Caco-2 (cell line): ENCODE measurements at regions not wholly inside any gene's neighbourhood (a gene's known extent, or its start where the extent isn't known, plus 50 kb on each side); places are given as distances from the start of the nearest gene placed in this dataset.

Experiments
- BruUV-seq: library from RNA; stranded (reverse); fragments of 400-500 nt; replicated peaks from 2 replicates; lab custom pipeline; 2021; lab: Mats Ljungman, UMichigan
- CTCF ChIA-PET: fragments of 300-600 bp; sonication (Branson Sonifier 250); formaldehyde crosslinking; loops from one replicate; lab custom pipeline; 2022; ENCODE audit warnings: antibody characterized with exemption; lab: Charles Lee
- POLR2A ChIA-PET: fragments of 300-600 bp; sonication (Branson Sonifier 250); formaldehyde crosslinking; loops from one replicate; lab custom pipeline; 2022; ENCODE audit warnings: antibody characterized with exemption; lab: Charles Lee
- DNase-seq, 2 experiments: peaks; one replicate each; pipeline versions ENCODE4 v3.0.0 to v3.0.0-alpha.2; 2020 to 2022
- H3K27me3 ChIP-seq: replicated peaks from 2 replicates; pipeline ENCODE4 v1.6.0; 2011; ENCODE audit warnings: low read length; ENCODE audit not compliant: control insufficient read depth, insufficient read depth
- H3K36me3 ChIP-seq: 2 replicates; pipeline ENCODE4 v1.5.1; 2011; ENCODE audit warnings: low read length; ENCODE audit not compliant: control insufficient read depth, insufficient read depth
- H3K4me1 ChIP-seq: fragments of 250-450 bp; sonication (Bioruptor Pico); 2 replicates; pipeline ENCODE4 v1.5.1; 2020; ENCODE audit warnings: mild to moderate bottlenecking
- H3K4me3 ChIP-seq: 2 replicates; pipeline ENCODE4 v1.5.1; 2011; ENCODE audit warnings: low read depth, mild to moderate bottlenecking, control low read depth, low read length
- H3K9me3 ChIP-seq: fragments of 250-450 bp; sonication (Bioruptor Pico); 2 replicates; pipeline ENCODE4 v1.5.1; 2020; ENCODE audit warnings: mild to moderate bottlenecking, moderate library complexity
- H3K27ac Mint-ChIP-seq: one replicate; pipeline ENCODE4 v1.8.0; 2022; ENCODE audit warnings: mixed read lengths; ENCODE audit not compliant: unreplicated experiment
- H3K27me3 Mint-ChIP-seq: one replicate; pipeline ENCODE4 v1.8.0; 2022; ENCODE audit warnings: mixed read lengths; ENCODE audit not compliant: insufficient read depth, unreplicated experiment
- H3K36me3 Mint-ChIP-seq: one replicate; pipeline ENCODE4 v1.8.0; 2022; ENCODE audit warnings: mild to moderate bottlenecking, mixed read lengths; ENCODE audit not compliant: insufficient read depth, unreplicated experiment
- H3K4me1 Mint-ChIP-seq: one replicate; pipeline ENCODE4 v1.8.0; 2022; ENCODE audit warnings: low read depth, mixed read lengths; ENCODE audit not compliant: unreplicated experiment
- H3K4me3 Mint-ChIP-seq: one replicate; pipeline ENCODE4 v1.8.0; 2022; ENCODE audit warnings: mild to moderate bottlenecking, moderate library complexity, mixed read lengths; ENCODE audit not compliant: unreplicated experiment
- H3K9me3 Mint-ChIP-seq: one replicate; pipeline ENCODE4 v1.8.0; 2022; ENCODE audit warnings: mixed read lengths; ENCODE audit not compliant: unreplicated experiment
- intact Hi-C: fragments of 100-400 bp; cut with micrococcal nuclease; formaldehyde crosslinking; loops from one replicate; pipeline ENCODE4 v1.10.0; 2022; ENCODE audit not compliant: unreplicated experiment
- TF ChIP-seq, protein P1 (sequence below), 2 experiments: fragments of 200-600 bp in 1 of 2; IDR thresholded peaks; 1 replicate in 1 of 2; 2 replicates in 1 of 2; pipeline versions ENCODE4 v1.5.1 to v1.8.0; 2011 to 2022; ENCODE audit warnings: antibody characterized with exemption in 1 of 2, control low read depth in 1 of 2, inconsistent platforms in 1 of 2, low read depth in 1 of 2, low read length in 1 of 2, mild to moderate bottlenecking in 1 of 2, moderate library complexity in 1 of 2; ENCODE audit not compliant: insufficient read depth in 1 of 2, severe bottlenecking in 1 of 2, unreplicated experiment in 1 of 2

DNA sequence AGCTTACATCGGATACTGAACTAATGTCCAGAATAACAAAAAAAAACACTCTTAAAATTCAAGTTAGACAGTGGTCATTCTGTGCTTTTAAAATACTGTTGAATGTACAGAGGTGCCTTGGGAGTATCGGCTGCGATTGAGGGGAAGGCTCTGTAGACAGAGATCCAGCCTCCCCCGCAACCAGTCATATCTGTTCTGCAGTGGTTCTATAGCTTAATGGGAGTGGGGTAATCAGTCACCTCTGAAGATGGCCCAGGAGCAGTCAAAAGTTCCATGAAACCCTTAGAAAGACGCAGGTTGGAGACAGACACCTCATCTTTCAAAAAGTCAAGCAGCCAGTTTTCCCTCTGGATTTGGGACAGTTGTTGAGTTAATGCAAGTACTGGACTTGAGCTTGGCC is 1486.6 kb upstream of the TMEM132C start:
- Mint-ChIP-seq H3K27me3 (peaks cover 4% of the 10 kb centered on the region), H3K4me3 (no peak overlapping the region), H3K36me3 (no peaks in the 10 kb centered on the region), H3K4me1 (no peaks in the 10 kb centered on the region), H3K9me3 (no peaks in the 10 kb centered on the region), H3K27ac (no peak overlapping the region)
- intact Hi-C loops = no loop called here
- Histone ChIP-seq H3K4me1 (no peaks in the 10 kb centered on the region), H3K9me3 (no peaks in the 10 kb centered on the region), H3K4me3 (no peak overlapping the region), H3K27me3 (no peaks in the 10 kb centered on the region), H3K36me3 (no peaks in the 10 kb centered on the region)
- ChIA-PET CTCF (no interaction called here), POLR2A (no interaction called here)
- no peak for DNase-seq
- TF ChIP-seq, protein P1, sequence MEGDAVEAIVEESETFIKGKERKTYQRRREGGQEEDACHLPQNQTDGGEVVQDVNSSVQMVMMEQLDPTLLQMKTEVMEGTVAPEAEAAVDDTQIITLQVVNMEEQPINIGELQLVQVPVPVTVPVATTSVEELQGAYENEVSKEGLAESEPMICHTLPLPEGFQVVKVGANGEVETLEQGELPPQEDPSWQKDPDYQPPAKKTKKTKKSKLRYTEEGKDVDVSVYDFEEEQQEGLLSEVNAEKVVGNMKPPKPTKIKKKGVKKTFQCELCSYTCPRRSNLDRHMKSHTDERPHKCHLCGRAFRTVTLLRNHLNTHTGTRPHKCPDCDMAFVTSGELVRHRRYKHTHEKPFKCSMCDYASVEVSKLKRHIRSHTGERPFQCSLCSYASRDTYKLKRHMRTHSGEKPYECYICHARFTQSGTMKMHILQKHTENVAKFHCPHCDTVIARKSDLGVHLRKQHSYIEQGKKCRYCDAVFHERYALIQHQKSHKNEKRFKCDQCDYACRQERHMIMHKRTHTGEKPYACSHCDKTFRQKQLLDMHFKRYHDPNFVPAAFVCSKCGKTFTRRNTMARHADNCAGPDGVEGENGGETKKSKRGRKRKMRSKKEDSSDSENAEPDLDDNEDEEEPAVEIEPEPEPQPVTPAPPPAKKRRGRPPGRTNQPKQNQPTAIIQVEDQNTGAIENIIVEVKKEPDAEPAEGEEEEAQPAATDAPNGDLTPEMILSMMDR (IDR thresholded peaks at IDR 0.05; ENCODE audit: insufficient read depth in 1 of 2, low read depth in 1 of 2, low read length in 1 of 2, severe bottlenecking in 1 of 2, unreplicated experiment in 1 of 2) = no peak
- no TSS peak for BruUV-seq

DNA sequence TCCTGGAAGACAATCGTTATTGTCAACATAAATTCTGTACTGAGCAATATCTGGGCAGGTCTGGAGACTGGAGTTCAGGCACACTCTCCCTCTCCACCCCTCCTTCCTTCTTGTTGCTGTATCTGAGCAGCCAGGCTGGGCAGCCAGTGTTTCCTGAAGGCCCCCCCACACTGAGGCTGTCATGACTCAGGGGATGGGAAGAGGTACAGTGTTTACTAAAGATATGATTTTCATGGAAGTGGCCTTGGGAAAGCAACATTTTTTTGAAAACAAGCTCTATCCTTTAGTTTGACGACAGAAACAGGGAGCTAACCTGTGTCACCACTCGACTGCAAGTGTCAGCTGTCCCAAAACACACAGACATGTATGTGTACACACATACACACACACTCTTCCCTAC is 1485.4 kb upstream of the TMEM132C start:
- H3K9me3 Mint-ChIP-seq = no peaks in the 10 kb centered on the region
- POLR2A ChIA-PET = no interaction called here

DNA sequence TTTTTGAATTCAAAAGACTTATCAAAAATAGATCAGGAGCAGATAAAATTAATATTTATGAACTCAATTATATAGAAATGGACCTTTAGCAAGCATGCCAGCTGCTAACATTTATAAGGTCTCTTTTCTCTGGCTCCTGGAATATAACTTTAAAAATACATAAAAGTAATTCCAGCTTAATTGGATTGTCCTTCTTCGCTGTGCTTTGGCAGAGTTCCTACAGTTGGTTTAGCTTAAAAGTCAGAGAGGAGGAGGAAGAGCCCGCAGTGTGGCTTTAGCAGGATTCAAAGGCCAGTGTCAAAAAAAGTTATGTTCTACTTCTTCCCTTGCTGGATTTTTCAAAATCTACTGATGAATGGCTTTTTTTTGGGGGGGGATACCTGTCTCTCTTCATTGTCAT is 1484.9 kb upstream of the TMEM132C start:
- no peaks in the 10 kb centered on the region for H3K9me3 Mint-ChIP-seq

More for the DNA sequence above, 1485.4 kb upstream of the TMEM132C start:
- Histone ChIP-seq H3K9me3 (no peaks in the 10 kb centered on the region), H3K27me3 (no peaks in the 10 kb centered on the region), H3K4me1 (no peaks in the 10 kb centered on the region), H3K36me3 (no peaks in the 10 kb centered on the region), H3K4me3 (no peak overlapping the region)
- Mint-ChIP-seq H3K4me3 (no peak overlapping the region), H3K36me3 (no peaks in the 10 kb centered on the region), H3K4me1 (no peaks in the 10 kb centered on the region), H3K27ac (no peak overlapping the region), H3K27me3 (peaks cover 4% of the 10 kb centered on the region)
- TF ChIP-seq, protein P1 (IDR thresholded peaks at IDR 0.05; ENCODE audit: insufficient read depth in 1 of 2, low read depth in 1 of 2, low read length in 1 of 2, severe bottlenecking in 1 of 2, unreplicated experiment in 1 of 2) = no peak
- no TSS peak for BruUV-seq
- CTCF ChIA-PET = no interaction called here
- intact Hi-C loops = no loop called here
- DNase-seq = no peak

More for the DNA sequence above, 1484.9 kb upstream of the TMEM132C start:
- no peaks in the 10 kb centered on the region for H3K4me1 ChIP-seq
- H3K9me3 ChIP-seq = no peaks in the 10 kb centered on the region
- Mint-ChIP-seq H3K4me1 (no peaks in the 10 kb centered on the region), H3K4me3 (no peak overlapping the region), H3K36me3 (no peaks in the 10 kb centered on the region), H3K27me3 (peaks cover 4% of the 10 kb centered on the region), H3K27ac (no peak overlapping the region)
- ChIA-PET POLR2A (no interaction called here), CTCF (no interaction called here)
- TF ChIP-seq, protein P1 (IDR thresholded peaks at IDR 0.05; ENCODE audit: insufficient read depth in 1 of 2, low read depth in 1 of 2, low read length in 1 of 2, severe bottlenecking in 1 of 2, unreplicated experiment in 1 of 2) = no peak
- H3K27me3 ChIP-seq = no peaks in the 10 kb centered on the region
- H3K4me3 ChIP-seq = no peak overlapping the region
- intact Hi-C loops = no loop called here
- DNase-seq = no peak
- no peaks in the 10 kb centered on the region for H3K36me3 ChIP-seq
- no TSS peak for BruUV-seq
